OCI-LY1 (cell line): ENCODE measurements at regions not wholly inside any gene's neighbourhood (a gene's known extent, or its start where the extent isn't known, plus 50 kb on each side); places are given as distances from the start of the nearest gene placed in this dataset.

Experiments used
- CTCF ChIP-seq: fragments of 200-600 bp; sonication (generic), shearing (Covaris generic); IDR thresholded peaks from 2 replicates; pipeline ENCODE4 v1.5.1; 2017; ENCODE audit warnings: mild to moderate bottlenecking, antibody characterized with exemption, low read length, moderate library complexity, mixed read lengths
- EZH2 ChIP-seq: fragments of 200-600 bp; sonication (generic), shearing (Covaris generic); IDR thresholded peaks from 2 replicates; pipeline ENCODE4 v1.8.0; 2017; ENCODE audit warnings: borderline replicate concordance, mixed run types, mild to moderate bottlenecking, antibody characterized with exemption, low read length, moderate library complexity, mixed read lengths

GRCh38 chrX:16394290-16394689 is 227.0 kb downstream of the MAGEB17 start:
- TF ChIP-seq CTCF, result no peak
- TF ChIP-seq EZH2, result no peak
